Anterior cingulate cortex (tissue), 58 donors: ENCODE measurements at regions not wholly inside any gene's neighbourhood (a gene's known extent, or its start where the extent isn't known, plus 50 kb on each side); places are given as distances from the start of the nearest gene placed in this dataset.

ENCODE experiments used
- DNase-seq, 58 donors: peaks; one replicate each; lab custom pipeline; 2025; lab: John Stamatoyannopoulos, UW

DNA sequence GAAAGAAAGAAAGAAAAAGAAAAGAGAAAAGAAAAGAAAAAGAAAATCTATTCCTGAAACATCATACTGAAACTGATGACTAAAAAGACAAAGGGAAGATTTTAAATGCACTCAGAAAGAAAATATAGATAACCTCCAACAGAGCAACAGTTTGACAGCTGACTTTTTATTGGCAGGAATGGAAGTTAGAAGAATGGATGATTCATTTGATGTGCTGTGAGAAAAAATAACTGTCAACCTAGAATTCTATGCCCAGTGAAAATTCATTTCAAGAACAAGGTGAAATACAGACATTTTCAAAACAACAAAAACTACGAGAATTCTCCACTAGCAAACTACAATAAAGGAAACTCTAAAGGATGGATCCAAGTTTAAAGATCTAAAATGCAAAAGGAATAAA, 50.5 kb upstream of the HSPA12A start:
- no peak for DNase-seq

DNA sequence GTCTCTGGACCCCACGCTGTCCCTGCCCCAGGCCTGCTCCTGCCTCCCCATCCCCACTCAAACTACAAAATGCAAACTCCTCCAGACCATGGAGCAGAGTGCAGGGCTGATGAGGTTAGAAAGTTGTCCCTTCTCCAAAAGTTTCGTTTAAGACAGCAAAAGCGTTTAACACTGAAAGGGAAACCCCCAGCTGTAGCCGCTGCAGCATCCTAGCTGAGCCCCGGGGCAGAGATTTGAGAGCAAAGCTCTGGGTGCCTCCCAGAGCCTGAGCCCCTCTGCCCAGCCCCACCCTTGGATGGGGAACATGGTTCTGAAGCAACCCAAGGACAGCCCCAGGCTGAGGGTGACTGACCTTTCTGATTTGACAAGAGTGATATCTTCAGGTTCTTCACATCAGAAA, 52.8 kb upstream of the ENO4 start:
- no peak for DNase-seq

DNA sequence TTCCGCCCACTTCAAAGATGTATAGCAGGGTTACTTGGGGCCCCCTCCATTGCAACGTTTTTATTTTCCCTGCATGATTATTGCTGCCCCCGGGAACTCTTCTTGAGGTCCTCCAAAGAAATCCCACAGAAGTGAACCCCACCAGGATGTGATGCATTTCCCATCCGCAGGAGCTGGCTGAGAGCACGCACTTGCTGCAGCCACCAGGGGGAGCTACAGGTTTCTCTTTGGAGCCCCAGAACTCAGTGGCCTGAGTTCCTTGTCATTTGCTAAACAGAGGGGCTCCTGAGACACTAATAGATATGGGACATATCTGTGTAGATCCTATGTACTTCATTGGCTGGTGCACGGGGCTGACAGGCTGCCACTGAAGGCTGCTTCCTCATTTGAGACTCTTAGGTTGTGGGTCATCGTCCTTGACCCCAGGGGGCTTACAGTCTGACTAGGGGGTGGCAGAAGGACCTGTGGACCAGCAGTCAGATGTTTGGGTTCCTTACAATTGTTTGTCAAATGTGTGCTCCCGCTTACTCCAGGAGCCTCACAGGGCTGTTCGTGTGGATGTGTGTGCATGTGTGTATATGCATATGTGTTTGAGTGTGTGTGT, 52.3 kb upstream of the ENO4 start:
- peak in 55 of 58 donors; percentile 3 to 84 (median 58) for DNase-seq

DNA sequence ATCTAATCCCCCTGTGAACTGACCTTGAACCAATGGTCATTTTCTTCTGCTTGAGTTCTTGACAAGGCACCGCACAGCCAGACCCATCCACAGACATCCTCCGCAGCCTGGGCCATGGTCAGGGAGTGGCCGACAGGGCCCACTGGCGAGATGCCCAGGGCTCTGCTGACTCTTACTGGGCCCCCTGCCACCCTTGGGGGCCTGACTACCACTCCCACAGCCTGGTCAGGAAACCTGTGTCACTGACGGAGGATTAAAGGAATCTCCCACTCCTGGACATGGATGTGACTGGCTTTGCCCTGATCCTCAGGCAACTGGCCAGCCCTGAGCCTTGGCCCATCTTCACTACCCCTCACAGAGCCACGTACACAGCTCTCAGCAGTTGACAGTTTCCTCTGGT, 50.4 kb upstream of the ENO4 start:
- DNase-seq, result no peak
